Retinal pigment epithelial cell (primary cell): ENCODE measurements at regions not wholly inside any gene's neighbourhood (a gene's known extent, or its start where the extent isn't known, plus 50 kb on each side); places are given as distances from the start of the nearest gene placed in this dataset.

Source experiments
- DNase-seq: peaks from one replicate; pipeline ENCODE4 v3.0.0-alpha.2; 2010; ENCODE audit warnings: low read depth
- H3K4me3 ChIP-seq: 2 replicates; pipeline ENCODE4 v1.5.1; 2011; ENCODE audit warnings: mild to moderate bottlenecking, low read length, control low read depth, moderate library complexity
- CTCF ChIP-seq: conservative IDR thresholded peaks from 2 replicates; pipeline ENCODE4 v1.5.1; 2011; ENCODE audit warnings: low read depth, low read length, control low read depth, inconsistent platforms

- no peak overlapping the region for H3K4me3 ChIP-seq
- no peak for DNase-seq
- TF ChIP-seq CTCF: no peak
Observed at GRCh38 chr15:69854001-69854400, 243.7 kb downstream of the TLE3 start.

GRCh38 chr15:69854521-69855181 lies 243.1 kb downstream of the TLE3 start:
- H3K4me3 ChIP-seq: no peak overlapping the region
- DNase-seq: peak; percentile 47
- TF ChIP-seq CTCF: no peak

- H3K4me3 ChIP-seq: no peak overlapping the region
- no peak for DNase-seq
- TF ChIP-seq CTCF: no peak
Observed at GRCh38 chr15:69855258-69856000, 242.3 kb downstream of the TLE3 start.

- no peak overlapping the region for H3K4me3 ChIP-seq
- no peak for TF ChIP-seq CTCF
- no peak for DNase-seq
Observed at GRCh38 chr15:69857250-69857649, 240.5 kb downstream of the TLE3 start.

GRCh38 chr15:69857686-69858391 lies 239.9 kb downstream of the TLE3 start:
- DNase-seq: no peak
- H3K4me3 ChIP-seq: no peak overlapping the region
- no peak for TF ChIP-seq CTCF

- no peak for DNase-seq
- TF ChIP-seq CTCF: no peak
- H3K4me3 ChIP-seq: no peak overlapping the region
Observed at GRCh38 chr15:69858456-69858855, 239.3 kb downstream of the TLE3 start.

GRCh38 chr15:69859866-69860265 lies 237.9 kb downstream of the TLE3 start:
- DNase-seq: no peak
- TF ChIP-seq CTCF: no peak
- no peak overlapping the region for H3K4me3 ChIP-seq
